Prostate gland (tissue), 2 donors: ENCODE measurements at regions not wholly inside any gene's neighbourhood (a gene's known extent, or its start where the extent isn't known, plus 50 kb on each side); places are given as distances from the start of the nearest gene placed in this dataset.

Experiments
- CTCF ChIP-seq, 4 experiments: fragments of 200-600 bp in 2 of 4; fragments of 450-650 bp in 2 of 4; sonication (generic) in 2 of 4; IDR thresholded peaks; 1 replicate in 3 of 4; 2 replicates in 1 of 4; pipeline ENCODE4 v1.5.1; 2016 to 2019; ENCODE audit warnings: antibody characterized with exemption in 4 of 4, mild to moderate bottlenecking in 2 of 4, moderate library complexity in 2 of 4
- POLR2A ChIP-seq: fragments of 450-650 bp; IDR thresholded peaks from one replicate; pipeline ENCODE4 v1.6.1; 2016; ENCODE audit warnings: antibody characterized with exemption, mild to moderate bottlenecking

GRCh38 chr4:10879411-10880110 lies 195.0 kb upstream of the CLNK start:
- TF ChIP-seq CTCF (IDR thresholded peaks at IDR 0.05) (no peak), POLR2A (no peak)
